HepG2 (cell line): ENCODE measurements at regions not wholly inside any gene's neighbourhood (a gene's known extent, or its start where the extent isn't known, plus 50 kb on each side); places are given as distances from the start of the nearest gene placed in this dataset.

Experiments used
- ATAC-seq: fragments of 200-7000 bp; cut with Tn5 transposase; 3 replicates; pipeline ENCODE4 v1.9.1; 2020; ENCODE audit warnings: mild to moderate bottlenecking, moderate library complexity
- BruUV-seq: library from RNA; stranded (reverse); fragments of 400-500 nt; replicated peaks from 2 replicates; lab custom pipeline; 2021; lab: Mats Ljungman, UMichigan
- CTCF ChIA-PET: fragments of 300-600 bp; formaldehyde crosslinking; extraction: SDS; loops from one replicate; lab custom pipeline; 2021; ENCODE audit warnings: low total read pairs, inconsistent platforms, low intra/inter-chr PET ratio; lab: Yijun Ruan, JAX
- POLR2A ChIA-PET: fragments of 350-600 bp; sonication (Branson Sonifier 250); formaldehyde crosslinking; loops from one replicate; lab custom pipeline; 2020; ENCODE audit warnings: antibody characterized with exemption, inconsistent platforms; lab: Yijun Ruan, JAX
- DNase-seq: peaks from one replicate; pipeline ENCODE4 v3.0.0-alpha.2; 2015; ENCODE audit warnings: low spot score
- FAIRE-seq: peaks from 3 replicates; lab custom pipeline; 2011; peaks lifted over from hg19 to GRCh38; lab: Jason Lieb, UNC
- H2AFZ ChIP-seq: one replicate; pipeline ENCODE4 v1.6.1; 2011; ENCODE audit warnings: low read length, inconsistent platforms
- H3K27ac ChIP-seq: fragments of 300-600 bp; 3 replicates; pipeline ENCODE4 v1.8.0; 2011; ENCODE audit warnings: mixed run types, mild to moderate bottlenecking, mixed read lengths, low read length, inconsistent platforms; ENCODE audit not compliant: insufficient read depth; ENCODE audit errors: extremely low read length
- H3K27me3 ChIP-seq, 2 experiments: fragments of 200-600 bp in 1 of 2; 2 replicates in 1 of 2; 3 replicates in 1 of 2; pipeline versions ENCODE4 v1.6.0 to v1.8.0; 2011; ENCODE audit warnings: low read length in 2 of 2, mild to moderate bottlenecking in 2 of 2, moderate library complexity in 2 of 2, inconsistent platforms in 1 of 2; ENCODE audit not compliant: insufficient read depth in 2 of 2, control insufficient read depth in 1 of 2
- H3K36me3 ChIP-seq, 2 experiments: fragments of 200-600 bp in 1 of 2; replicated peaks in 1 of 2; 2 replicates in 1 of 2; 3 replicates in 1 of 2; pipeline versions ENCODE4 v1.5.1 to v1.8.0; 2011; ENCODE audit warnings: low read length in 2 of 2, inconsistent platforms in 1 of 2; ENCODE audit not compliant: insufficient read depth in 2 of 2, control insufficient read depth in 1 of 2
- H3K4me1 ChIP-seq: 2 replicates; pipeline ENCODE4 v1.5.1; 2012; ENCODE audit warnings: low read length, inconsistent platforms; ENCODE audit not compliant: insufficient read depth
- H3K4me2 ChIP-seq: 2 replicates; pipeline ENCODE4 v1.6.0; 2011; ENCODE audit warnings: low read depth, low read length, inconsistent platforms
- H3K4me3 ChIP-seq, 3 experiments: fragments of 200-600 bp in 1 of 3; sonication (generic), shearing (Covaris generic) in 1 of 3; replicated peaks in 1 of 3; 2 replicates each; pipeline ENCODE4 v1.5.1; 2011 to 2016; ENCODE audit warnings: low read length in 3 of 3, inconsistent platforms in 2 of 3, low read depth in 2 of 3, mild to moderate bottlenecking in 2 of 3, control low read depth in 1 of 3, mixed read lengths in 1 of 3; ENCODE audit not compliant: insufficient read depth in 1 of 3
- H3K79me2 ChIP-seq: one replicate; pipeline ENCODE4 v1.6.1; 2011; ENCODE audit warnings: low read length, inconsistent platforms; ENCODE audit not compliant: insufficient read depth
- H3K9ac ChIP-seq: 2 replicates; pipeline ENCODE4 v1.6.0; 2011; ENCODE audit warnings: mild to moderate bottlenecking, low read depth, low read length, inconsistent platforms; ENCODE audit not compliant: insufficient read depth
- H3K9me3 ChIP-seq: 2 replicates; pipeline ENCODE4 v1.5.1; 2012; ENCODE audit warnings: mild to moderate bottlenecking, low read length
- H4K20me1 ChIP-seq: 2 replicates; pipeline ENCODE4 v1.6.0; 2011; ENCODE audit warnings: inconsistent platforms, mild to moderate bottlenecking, low read length, moderate library complexity; ENCODE audit not compliant: insufficient read depth
- CREB1 ChIP-seq, 2 experiments: fragments of 450-650 bp in 1 of 2; IDR thresholded peaks; 2 replicates each; pipeline ENCODE4 v1.6.1; 2016 to 2017; ENCODE audit warnings: control low read depth in 1 of 2, mild to moderate bottlenecking in 1 of 2, missing compliant biosample characterization in 1 of 2, missing genetic modification characterization in 1 of 2
- GABPA ChIP-seq, 2 experiments: IDR thresholded peaks; 2 replicates each; pipeline ENCODE4 v1.6.1; 2011 to 2016; ENCODE audit warnings: low read depth in 2 of 2, low read length in 1 of 2, missing biosample characterization in 1 of 2, missing genetic modification characterization in 1 of 2
- HOXD1 ChIP-seq: sonication (generic); formaldehyde crosslinking; IDR thresholded peaks from 2 replicates; pipeline ENCODE4 v1.5.0; 2020; ENCODE audit warnings: missing genetic modification reagents
- JUND ChIP-seq: sonication (generic); formaldehyde crosslinking; IDR thresholded peaks from 2 replicates; pipeline ENCODE4 v1.8.0; 2022; ENCODE audit warnings: mild to moderate bottlenecking, missing genetic modification reagents
- KLF6 ChIP-seq: IDR thresholded peaks from 2 replicates; pipeline ENCODE4 v1.8.0; 2016; ENCODE audit warnings: missing biosample characterization, missing genetic modification reagents
- SP1 ChIP-seq, 2 experiments: fragments of 450-650 bp in 1 of 2; sonication (generic) in 1 of 2; formaldehyde crosslinking in 1 of 2; IDR thresholded peaks; 2 replicates each; pipeline versions ENCODE4 v1.4.0 to v1.6.1; 2016 to 2020; ENCODE audit warnings: missing genetic modification reagents in 1 of 2
- STAT6 ChIP-seq: sonication (generic); formaldehyde crosslinking; IDR thresholded peaks from 2 replicates; pipeline ENCODE4 v1.4.0; 2020; ENCODE audit warnings: missing genetic modification reagents, mild to moderate bottlenecking, borderline replicate concordance
- TBX2 ChIP-seq: sonication (generic); formaldehyde crosslinking; IDR thresholded peaks from 2 replicates; pipeline ENCODE4 v1.5.0; 2020; ENCODE audit warnings: missing genetic modification reagents, mild to moderate bottlenecking, borderline replicate concordance
- ZNF230 ChIP-seq: sonication (generic); formaldehyde crosslinking; IDR thresholded peaks from 2 replicates; pipeline ENCODE4 v1.4.0; 2020; ENCODE audit warnings: mild to moderate bottlenecking, missing genetic modification reagents
- ZNF558 ChIP-seq: sonication (generic); formaldehyde crosslinking; IDR thresholded peaks from 2 replicates; pipeline ENCODE4 v1.9.0; 2022; ENCODE audit warnings: mild to moderate bottlenecking, missing genetic modification reagents, borderline replicate concordance
- ZNF790 ChIP-seq: sonication (generic); formaldehyde crosslinking; IDR thresholded peaks from 2 replicates; pipeline ENCODE4 v1.8.0; 2022; ENCODE audit warnings: missing genetic modification reagents, mild to moderate bottlenecking, borderline replicate concordance
- ZNF800 ChIP-seq: sonication (generic); formaldehyde crosslinking; IDR thresholded peaks from 2 replicates; pipeline ENCODE4 v1.4.0; 2020; ENCODE audit warnings: missing genetic modification reagents
- ZUFSP ChIP-seq: sonication (generic); formaldehyde crosslinking; IDR thresholded peaks from 2 replicates; pipeline ENCODE4 v1.9.0; 2021; ENCODE audit warnings: missing genetic modification reagents, mild to moderate bottlenecking, borderline replicate concordance
- in situ Hi-C: cut with HindIII; loops from 2 replicates; pipeline ENCODE4 v1.10.0; 2017; ENCODE audit warnings: low pct_unique_long_range_greater_than_20kb; ENCODE audit not compliant: extremely low pct_ligation_motif_present
- intact Hi-C: fragments of 100-400 bp; cut with micrococcal nuclease; formaldehyde crosslinking; loops from one replicate; pipeline ENCODE4 v1.10.0; 2022; ENCODE audit not compliant: unreplicated experiment

GRCh38 chr1:103266036-103266435 is 157.7 kb upstream of the COL11A1 start (continued):
- TF ChIP-seq CREB1 (IDR thresholded peaks at IDR 0.05), result no peak
- TF ChIP-seq CREB1 (CRISPR knock-in tag; IDR thresholded peaks at IDR 0.05), result no peak
- no peak for TF ChIP-seq ZNF230 (CRISPR knock-in tag)
- TF ChIP-seq JUND (CRISPR knock-in tag), result no peak
- TF ChIP-seq KLF6 (CRISPR knock-in tag), result no peak

- Histone ChIP-seq H3K4me3 (no peak overlapping the region), H4K20me1 (no peaks in the 10 kb centered on the region), H3K27ac (no peak overlapping the region), H3K27me3 (no peaks in the 10 kb centered on the region), H2AFZ (no peak overlapping the region), H3K4me2 (no peak overlapping the region), H3K4me1 (no peaks in the 10 kb centered on the region), H3K9ac (no peak overlapping the region), H3K79me2 (no peaks in the 10 kb centered on the region), H3K36me3 (no peaks in the 10 kb centered on the region), H3K9me3 (no peaks in the 10 kb centered on the region)
- ChIA-PET CTCF (no interaction called here), POLR2A (no interaction called here)
- no peak for ATAC-seq
- TF ChIP-seq ZNF800, result no peak
- no peak for TF ChIP-seq GABPA (IDR thresholded peaks at IDR 0.05; ENCODE audit: low read depth, low read length)
- TF ChIP-seq GABPA (CRISPR knock-in tag; IDR thresholded peaks at IDR 0.05; ENCODE audit: low read depth), result no peak
- TF ChIP-seq ZNF558 (CRISPR knock-in tag), result no peak
- no peak for TF ChIP-seq ZNF790
- TF ChIP-seq CREB1 (IDR thresholded peaks at IDR 0.05), result no peak
- no peak for TF ChIP-seq CREB1 (CRISPR knock-in tag; IDR thresholded peaks at IDR 0.05)
- no peak for TF ChIP-seq STAT6 (CRISPR knock-in tag)
- no peak for TF ChIP-seq HOXD1 (CRISPR knock-in tag)
- TF ChIP-seq ZUFSP (CRISPR knock-in tag), result no peak
- no peak for TF ChIP-seq TBX2
- no peak for TF ChIP-seq SP1 (IDR thresholded peaks at IDR 0.05)
- no peak for TF ChIP-seq SP1 (CRISPR knock-in tag; IDR thresholded peaks at IDR 0.05)
- intact Hi-C loops, result no loop called here
- no peak for FAIRE-seq
- no TSS peak for BruUV-seq
- no peak for DNase-seq
- in situ Hi-C loops, result no loop called here
Measured at GRCh38 chr1:103265551-103265950, 157.2 kb upstream of the COL11A1 start.
